GM18907 (cell line): ENCODE measurements at regions not wholly inside any gene's neighbourhood (a gene's known extent, or its start where the extent isn't known, plus 50 kb on each side); places are given as distances from the start of the nearest gene placed in this dataset.
"Not testable (repeated sequence)": the region's sequence is repeated elsewhere in the genome, so short reads cannot be mapped to it uniquely, and the experiment has no call there.

Experiments used
- ATAC-seq: cut with Tn5 transposase; IDR thresholded peaks from one replicate; pipeline ENCODE4 v1.9.1; 2021; ENCODE audit warnings: mild to moderate bottlenecking, moderate library complexity; ENCODE audit not compliant: unreplicated experiment

DNA sequence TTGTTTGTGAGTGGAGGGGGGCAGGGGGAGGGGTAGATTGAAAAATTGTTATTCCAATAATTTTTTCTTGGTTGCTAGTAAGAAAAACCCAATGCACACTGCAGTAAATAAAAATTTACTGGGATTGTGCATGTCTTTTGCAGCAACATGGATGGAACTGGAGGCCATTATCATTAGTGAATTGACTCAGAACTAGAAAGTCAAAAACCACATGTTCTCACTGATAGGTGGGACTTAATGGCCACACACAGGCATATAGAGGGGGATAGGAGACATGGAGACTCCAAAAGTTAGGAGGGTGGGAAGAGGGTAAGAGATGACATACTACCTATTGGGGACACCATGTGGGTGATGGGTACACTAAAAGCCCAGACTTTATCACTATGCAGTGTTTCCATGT, 67.2 kb downstream of the BUB3 start:
- no peak for ATAC-seq

DNA sequence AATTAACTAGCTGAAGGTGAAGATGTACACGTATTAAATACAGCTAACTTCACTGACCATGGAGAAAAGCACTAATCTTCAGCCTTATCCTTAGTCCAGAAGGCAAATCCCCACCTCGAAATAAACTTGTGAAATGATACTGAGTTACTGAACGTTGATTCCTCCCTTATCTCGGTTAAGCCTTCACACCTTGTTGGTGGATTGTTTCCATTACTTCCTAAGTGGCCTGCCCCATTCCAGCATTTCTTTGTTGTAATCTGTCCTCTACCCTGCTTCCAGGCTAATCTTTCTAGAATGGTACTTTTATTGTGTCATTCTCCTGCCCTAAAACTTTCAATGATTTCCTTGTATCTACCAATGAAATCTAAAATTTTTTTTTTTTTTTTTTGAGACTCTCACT, 68.6 kb downstream of the BUB3 start:
- no peak for ATAC-seq

DNA sequence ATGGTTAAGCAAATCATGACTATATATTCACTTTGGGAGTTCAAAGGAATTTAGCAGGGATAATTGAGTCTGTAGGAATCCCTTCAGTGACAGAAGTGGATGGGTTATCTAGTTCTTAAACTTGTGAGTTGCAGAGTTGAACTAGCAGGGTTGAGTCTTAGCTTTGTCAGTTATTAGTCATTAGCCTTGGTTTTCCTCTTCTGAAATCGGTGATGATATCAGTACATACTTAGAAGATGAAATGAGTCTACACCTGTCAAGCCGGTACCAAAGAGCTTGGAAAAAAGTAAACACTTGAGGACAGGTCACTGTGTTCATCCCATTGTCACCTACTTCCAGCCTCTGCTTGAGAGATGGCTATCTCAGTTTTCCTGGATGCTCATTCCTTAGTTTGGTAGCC, 73.5 kb downstream of the BUB3 start:
- no peak for ATAC-seq

DNA sequence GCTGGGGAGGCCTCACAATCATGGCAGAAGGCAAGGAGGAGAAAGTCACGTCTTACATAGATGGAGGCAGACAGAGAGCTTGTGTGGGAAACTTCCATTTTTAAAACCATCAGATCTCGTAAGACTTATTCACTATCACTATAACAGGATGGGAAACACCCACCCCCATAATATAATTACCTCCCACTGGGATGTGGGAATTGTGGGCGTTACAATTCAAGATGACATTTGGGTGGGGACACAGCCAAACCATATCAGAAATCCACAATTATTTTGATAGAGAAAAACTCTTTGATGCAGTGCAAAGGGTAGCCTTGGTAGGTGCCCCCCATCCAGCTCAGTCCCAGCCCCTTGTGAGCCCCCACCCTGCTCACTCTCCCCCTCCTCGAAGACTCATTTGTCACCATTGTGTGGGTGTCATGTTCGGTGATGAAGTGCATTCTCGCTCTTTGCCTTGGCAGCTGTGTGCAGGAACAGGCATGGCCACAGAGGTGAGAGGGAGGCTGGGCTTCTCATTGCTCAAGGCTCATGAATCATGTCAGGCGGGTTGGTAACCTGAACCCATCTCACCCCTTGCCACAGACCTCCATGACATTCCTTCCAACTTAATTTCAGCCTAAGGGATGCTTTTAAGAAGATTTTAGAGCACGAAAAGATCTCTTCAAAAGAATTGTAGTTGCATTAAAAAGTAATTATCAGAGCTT, 75.9 kb downstream of the BUB3 start:
- no peak for ATAC-seq

DNA sequence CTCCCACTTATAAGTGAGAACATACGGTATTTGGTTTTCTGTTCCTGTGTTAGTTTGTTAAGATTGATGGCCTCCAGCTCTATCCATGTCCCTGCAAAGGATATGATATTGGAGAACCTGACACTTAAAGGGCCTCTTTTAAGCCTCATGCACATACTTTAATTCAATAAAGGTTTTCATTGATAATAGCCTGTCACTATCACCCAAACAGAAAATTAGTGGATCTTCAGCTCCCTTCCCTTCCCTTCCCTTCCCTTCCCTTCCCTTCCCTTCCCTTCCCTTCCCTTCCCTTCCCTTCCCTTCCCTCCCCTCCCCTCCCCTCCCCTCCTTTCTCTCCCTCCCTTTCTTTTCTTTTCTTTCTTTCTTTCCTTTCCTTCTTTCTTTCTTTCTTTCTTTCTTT, 78.7 kb downstream of the BUB3 start:
- not testable (repeated sequence) for ATAC-seq

DNA sequence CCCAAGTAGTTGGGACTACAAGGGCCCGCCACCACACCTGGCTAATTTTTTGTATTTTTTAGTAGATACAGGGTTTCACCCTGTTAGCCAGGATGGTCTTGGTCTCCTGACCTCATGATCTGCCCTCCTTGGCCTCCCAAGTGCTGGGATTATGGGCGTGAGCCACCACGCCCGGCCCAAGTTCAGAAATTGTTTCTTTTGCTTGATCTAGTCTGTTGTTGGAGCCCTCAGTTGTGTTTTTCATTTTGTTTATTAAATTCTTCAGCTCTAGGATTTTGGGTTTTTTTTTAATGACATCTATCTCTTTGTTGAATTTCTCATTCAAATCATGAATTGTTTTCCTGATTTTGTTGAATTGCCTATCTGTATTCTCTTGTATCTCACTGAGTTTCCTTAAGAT, 80.8 kb downstream of the BUB3 start:
- ATAC-seq: not testable (repeated sequence)

DNA sequence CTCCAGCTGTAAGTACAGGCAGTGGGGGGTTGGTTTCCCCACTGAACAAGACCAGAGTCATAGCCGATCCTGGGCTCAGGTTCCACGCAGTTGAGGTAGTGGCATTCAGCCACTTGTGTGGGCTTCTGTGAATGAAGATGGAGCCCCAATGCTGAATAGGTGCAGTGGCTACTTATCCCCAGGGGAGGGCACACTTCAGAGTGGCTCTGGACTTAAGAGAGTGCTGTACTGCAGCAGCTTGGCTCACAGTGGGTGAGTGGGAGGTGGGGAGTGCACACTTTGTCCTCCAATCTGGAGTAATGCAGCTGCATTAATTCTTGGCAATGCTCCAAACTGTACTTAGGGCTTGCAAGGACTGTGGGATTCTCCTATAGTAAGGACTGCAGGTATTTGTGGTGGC, 81.9 kb downstream of the BUB3 start:
- ATAC-seq: no peak

DNA sequence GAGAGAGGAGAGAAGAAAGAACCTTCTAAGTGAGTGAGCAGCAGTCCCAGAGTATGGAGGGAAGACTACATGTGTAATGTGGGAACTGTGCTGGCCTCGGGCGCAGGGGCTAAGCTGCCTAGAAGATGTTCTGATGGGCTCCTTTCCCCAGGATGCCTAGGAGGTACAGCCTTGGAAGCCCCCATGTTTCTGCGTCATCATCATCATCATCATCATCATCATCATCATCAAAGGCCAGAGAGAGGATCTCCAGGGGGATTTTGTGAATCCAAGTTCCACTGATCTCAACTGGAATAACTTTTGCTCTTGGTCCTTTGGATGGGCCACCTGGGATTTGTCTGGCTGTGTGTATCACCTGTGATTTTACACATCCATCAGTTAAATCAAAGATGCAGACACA, 86.0 kb downstream of the BUB3 start:
- ATAC-seq: no peak

DNA sequence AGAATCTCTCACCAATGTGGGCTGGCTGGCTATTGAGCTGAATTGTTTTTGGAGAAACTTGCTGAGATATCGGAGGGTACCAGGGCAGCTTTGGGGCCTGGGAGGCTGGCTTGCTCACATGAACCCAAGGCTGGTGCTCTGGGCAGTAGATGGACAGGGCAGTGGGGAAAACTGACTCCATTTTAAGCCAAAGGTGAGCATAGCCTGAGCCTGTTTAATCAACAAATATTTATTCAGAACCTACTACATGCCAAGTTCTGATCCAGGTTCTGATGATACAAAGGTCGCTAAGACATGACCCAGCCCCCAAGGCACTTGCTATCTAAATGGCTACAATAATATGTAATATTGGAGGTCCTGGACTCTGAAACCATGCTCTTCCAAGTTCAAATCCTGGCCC, 86.6 kb downstream of the BUB3 start:
- no peak for ATAC-seq

DNA sequence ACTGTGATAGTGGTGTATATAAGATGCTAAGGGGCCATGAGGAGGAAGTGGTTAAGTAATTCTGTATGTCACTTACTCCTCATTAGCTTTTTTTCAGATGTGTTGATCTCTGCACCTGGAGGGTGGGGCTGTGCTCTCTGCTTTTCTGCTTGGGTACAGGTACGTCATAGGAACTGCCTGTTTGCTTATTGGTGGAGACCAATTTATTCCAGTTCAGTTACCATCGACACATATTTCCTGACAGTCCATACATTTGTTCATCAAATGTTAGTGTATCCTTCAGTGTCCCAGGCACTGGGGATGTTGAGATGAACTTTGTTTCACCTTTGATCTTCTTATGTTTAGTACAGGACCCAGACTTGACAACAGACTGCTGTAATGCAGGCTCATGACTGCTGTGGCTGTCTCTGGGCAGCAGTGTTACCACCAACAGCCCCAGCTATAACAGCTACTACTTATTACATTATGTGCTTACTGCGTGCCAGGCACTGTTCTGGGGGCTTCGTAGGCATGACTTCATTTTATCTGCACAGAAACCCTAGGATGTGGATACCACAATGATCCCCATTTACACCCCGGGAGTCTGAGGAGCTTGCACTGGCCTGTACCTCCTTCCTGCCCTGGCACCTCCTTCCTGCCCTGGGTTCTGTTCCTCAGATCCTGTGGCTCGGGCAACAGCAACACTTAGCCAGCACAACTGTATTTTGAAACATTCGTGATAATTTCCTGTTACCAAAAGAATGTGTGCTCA, 87.4 kb downstream of the BUB3 start:
- no peak for ATAC-seq

DNA sequence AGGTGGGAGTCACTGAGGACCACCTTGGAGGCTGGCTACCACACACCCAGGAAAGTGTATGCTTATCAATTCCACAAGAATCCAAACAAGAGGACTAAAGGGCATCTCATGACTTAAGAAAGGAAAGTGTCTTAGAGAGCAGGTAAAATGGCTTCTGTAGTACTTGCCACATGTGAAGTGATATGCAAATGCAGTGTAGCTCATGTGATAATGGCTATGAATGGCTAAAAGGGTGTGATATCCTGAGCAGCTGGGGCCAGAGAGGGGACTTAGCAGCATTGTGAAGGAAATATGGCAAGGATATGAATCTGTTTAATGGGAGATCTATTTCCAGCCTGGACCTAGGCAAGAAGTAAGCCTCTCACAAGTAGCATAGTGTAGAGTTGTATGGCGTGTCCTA, 90.5 kb downstream of the BUB3 start:
- ATAC-seq: no peak

DNA sequence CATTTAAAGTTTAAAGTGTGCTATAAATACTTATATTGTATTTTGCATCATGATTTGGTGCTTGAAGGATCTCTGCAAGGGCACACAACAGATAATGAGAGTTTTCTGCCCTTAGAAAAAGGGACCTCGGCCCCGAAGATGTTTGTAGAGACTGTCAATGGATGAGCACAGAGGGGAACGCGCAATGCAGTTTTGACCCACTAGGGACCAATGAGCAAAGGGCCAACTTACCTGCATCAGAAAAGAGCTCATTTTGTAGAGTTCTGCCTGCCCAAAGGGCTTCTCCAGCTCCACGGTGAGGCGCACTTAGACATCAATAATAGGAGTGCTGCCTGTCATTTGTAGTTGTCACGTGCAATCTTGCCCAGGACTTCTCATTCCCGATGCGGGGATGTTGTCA, 91.1 kb downstream of the BUB3 start:
- no peak for ATAC-seq

DNA sequence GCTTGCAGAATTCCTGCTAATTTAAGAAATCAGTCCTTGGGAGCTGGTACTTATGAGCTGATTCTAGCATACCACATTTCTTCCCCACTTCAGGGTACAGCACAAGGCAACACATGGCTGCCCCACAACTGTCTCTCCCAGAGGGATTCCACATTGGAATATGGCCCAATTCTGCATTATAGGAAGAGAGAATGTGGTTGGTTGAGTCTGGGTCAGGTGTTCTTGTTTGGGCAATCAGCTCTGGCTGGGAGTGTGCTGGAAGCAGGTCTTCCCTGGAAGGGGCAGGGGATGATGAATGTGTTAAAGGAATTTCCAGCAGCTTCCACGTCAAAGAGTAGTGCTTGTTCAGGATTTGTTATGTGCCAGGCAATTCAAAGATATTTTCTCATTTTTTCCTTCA, 95.7 kb downstream of the BUB3 start:
- no peak for ATAC-seq

DNA sequence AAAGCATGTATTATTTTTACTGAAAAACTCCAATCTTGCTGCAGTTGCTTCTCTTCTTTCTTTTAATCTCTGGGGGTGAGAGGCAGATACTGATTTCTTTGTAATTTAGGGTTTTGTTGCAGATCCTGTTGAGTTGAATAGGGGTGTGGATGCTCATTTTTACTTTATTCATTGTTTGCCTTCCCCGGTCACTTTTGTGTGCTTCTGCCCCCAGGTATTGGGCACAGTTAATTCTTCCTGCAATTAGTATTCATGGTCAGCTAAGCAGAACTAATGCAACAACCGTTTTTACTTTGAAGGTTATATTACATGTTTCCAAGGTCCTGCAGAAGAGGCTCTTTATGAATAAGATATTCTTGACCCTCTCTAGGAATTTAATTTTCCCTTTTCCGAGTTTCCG, 96.4 kb downstream of the BUB3 start:
- no peak for ATAC-seq

DNA sequence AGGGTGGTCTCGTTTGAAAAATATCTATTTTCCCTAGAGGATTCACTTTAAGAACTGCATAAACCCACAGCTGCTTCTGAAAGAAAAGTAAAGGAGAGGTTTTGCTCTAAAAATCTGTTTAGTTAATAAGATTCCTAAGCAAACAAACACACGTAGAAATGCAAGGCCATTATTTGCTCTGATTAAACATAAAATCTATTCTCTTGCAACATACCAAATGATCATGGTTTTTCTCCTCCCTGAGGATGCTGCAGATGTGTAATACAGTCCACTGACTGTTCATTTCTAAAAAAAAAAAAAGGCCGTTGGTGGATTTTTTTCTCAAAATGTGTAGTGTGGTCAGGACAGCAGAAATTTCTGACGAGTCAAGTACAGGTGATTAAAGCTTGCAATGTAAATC, 98.6 kb downstream of the BUB3 start:
- ATAC-seq: no peak

DNA sequence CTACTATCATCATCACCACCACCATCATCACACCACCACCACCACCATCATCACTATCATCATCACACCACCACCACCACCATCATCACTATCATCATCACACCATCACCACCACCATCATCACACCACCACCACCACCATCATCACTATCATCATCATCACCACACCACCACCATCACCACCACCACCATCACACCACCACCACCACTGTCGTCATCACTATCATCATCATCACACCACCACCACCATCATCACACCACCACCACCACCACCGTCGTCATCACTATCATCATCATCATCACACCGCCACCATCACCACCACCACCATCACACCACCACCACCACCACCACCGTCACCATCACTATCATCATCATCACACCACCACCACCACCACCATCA, 100.1 kb downstream of the BUB3 start:
- not testable (repeated sequence) for ATAC-seq

DNA sequence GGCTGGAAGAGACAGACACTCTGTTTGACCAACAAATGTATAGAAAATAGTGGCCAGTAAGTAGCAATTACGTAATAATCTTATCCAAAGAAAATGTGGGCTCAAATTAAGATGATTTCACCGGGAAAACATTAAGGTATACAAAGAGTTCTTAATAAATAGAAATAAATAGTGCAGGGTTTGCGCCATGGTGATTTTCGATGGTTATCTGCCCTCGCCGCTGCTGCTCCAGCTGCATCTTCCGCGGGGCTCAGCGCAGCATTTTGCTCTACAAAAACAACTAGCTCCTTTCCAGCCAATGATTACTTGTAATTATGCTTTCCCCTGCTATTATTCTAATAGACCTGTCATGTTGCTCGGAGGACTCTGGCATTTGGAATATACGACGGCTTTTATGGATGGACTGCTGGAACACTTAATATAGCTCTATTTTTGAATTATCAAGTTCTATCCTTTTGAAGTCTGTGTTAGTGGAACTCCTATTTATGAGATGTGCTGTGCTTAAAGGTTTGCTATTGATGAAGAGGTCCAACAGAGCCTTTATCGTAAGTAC, 103.8 kb downstream of the BUB3 start:
- no peak for ATAC-seq

DNA sequence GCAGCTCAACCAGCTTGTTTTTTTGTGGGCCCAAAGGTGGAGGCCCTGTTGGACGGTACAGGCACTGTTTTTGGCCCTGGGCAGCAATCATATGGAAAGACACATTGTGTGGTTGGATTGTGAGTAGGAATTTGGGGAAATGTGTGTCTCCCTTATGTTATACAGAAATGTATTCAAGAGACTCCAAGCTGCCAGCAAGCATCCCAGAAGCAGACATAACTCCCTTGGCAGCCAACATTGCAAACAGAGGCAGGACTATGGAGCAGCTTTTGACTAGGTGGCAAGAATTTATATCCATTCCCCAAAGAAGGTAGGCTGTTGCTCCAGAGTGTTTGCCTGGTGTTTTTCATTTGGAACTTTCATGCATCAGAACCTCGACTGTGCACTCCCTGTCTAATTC, 104.9 kb downstream of the BUB3 start:
- no peak for ATAC-seq

DNA sequence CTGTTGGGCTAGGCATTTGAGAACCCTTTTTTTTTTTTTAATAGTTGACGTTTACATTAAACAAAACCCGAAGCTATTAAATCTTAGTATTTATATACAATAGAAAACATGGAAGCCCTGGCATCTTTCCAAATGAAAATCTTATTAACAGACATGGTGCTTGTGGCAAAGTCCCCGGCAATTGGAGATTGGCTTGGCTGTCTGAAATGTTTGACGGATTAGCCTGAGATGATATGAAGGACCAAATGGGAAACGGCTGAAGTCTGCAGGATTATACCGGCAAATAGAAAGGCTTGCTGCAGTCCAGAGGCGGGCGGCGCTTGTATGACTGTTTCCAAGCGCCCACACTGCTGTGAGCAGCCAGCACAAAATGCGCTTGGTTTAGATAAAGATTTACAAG, 105.6 kb downstream of the BUB3 start:
- no peak for ATAC-seq

DNA sequence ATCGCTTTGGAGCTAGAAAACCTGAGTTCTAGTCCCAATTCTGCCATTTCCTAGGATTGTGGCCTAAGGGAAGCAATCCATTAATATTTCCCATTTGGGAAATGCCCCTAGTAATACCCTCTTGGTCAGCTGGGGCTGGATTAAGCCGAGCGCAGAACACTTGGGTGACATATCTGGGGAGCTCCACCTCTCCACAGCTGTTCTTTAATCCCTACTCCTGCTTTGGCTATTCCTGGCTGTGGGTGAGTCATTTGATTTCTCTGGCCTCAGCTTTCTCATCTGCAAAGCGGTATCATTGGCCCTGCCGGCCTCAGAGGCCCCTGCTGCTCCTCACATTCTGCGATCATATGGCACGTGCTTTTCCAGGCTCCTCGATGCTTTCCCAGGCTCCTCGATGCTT, 108.3 kb downstream of the BUB3 start:
- ATAC-seq: no peak

DNA sequence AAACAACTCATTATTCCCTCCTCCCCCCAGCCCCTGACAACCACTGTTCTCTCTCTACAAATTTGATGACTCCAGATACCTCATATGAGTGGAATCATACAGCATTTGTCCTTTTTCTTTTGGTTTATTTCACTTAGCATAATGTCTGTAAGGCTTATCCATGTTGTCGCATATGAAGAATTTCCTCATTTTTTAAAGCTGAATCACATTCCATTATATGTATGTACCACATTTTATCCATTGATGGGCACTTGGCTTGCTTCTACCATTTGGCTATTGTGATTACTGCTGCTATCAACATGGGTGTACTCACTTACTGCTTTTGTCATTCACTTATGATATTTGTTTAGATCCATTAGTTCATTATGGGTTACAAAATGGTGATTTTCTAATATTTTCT, 112.8 kb downstream of the BUB3 start:
- no peak for ATAC-seq

DNA sequence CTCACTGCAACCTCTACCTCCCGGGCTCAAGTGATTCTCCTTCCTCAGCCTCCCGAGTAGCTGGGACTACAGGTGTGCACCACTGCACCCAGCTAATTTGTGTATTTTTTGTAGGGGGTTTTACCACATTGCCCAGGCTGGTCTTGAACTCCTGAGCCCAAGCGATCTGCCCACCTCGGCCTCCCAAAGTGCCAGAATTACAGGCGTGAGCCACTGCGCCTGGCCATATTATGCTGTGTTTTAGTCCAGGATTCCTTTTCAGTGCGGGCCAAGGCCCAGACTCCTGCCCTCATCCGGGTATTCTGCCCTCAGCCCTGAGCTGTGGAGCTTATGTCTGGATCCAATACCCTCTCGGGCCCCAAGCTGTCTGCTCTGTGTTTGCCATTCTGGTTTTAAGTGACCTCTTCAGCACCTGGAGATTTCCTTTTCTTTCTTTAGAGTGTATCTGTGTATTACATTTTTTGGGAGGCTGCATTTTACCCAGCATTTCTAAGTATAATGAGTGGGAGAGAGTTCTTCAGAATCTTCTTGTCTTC, 114.9 kb downstream of the BUB3 start:
- ATAC-seq: no peak
